Endothelial cell of umbilical vein (primary cell): ENCODE measurements at regions not wholly inside any gene's neighbourhood (a gene's known extent, or its start where the extent isn't known, plus 50 kb on each side); places are given as distances from the start of the nearest gene placed in this dataset.

Experiments used
- BruUV-seq: library from RNA; stranded (reverse); fragments of 400-500 nt; replicated peaks from 2 replicates; lab custom pipeline; 2021; lab: Mats Ljungman, UMichigan
- CTCF ChIA-PET: fragments of 300-600, 350-600 bp; sonication (Branson Sonifier 250); formaldehyde crosslinking; loops from one replicate; lab custom pipeline; 2021; ENCODE audit warnings: antibody characterized with exemption, inconsistent platforms; lab: Charles Lee
- POLR2A ChIA-PET: fragments of 300-600, 350-600 bp; sonication (Branson Sonifier 250); formaldehyde crosslinking; loops from one replicate; lab custom pipeline; 2021; ENCODE audit warnings: antibody characterized with exemption, inconsistent platforms; lab: Charles Lee
- DNase-seq: peaks from one replicate; pipeline ENCODE4 v3.0.0-alpha.2; 2011; ENCODE audit warnings: low read depth, low spot score
- FAIRE-seq: peaks from 2 replicates; lab custom pipeline; 2011; peaks lifted over from hg19 to GRCh38; lab: Jason Lieb, UNC
- H2AFZ ChIP-seq: 2 replicates; pipeline ENCODE4 v1.6.0; 2012; ENCODE audit warnings: low read depth, low read length, control low read depth, inconsistent platforms
- H3K27ac ChIP-seq: 2 replicates; pipeline ENCODE4 v1.5.1; 2011; ENCODE audit warnings: low read depth, mild to moderate bottlenecking, control low read depth, low read length, moderate library complexity; ENCODE audit not compliant: insufficient read depth
- H3K27me3 ChIP-seq, 2 experiments: 2 replicates each; pipeline versions ENCODE4 v1.6.0 to v1.6.1; 2011; ENCODE audit warnings: low read length in 2 of 2, mixed read lengths in 1 of 2; ENCODE audit not compliant: control insufficient read depth in 2 of 2, insufficient read depth in 2 of 2
- H3K36me3 ChIP-seq, 2 experiments: 2 replicates in 1 of 2; 3 replicates in 1 of 2; pipeline ENCODE4 v1.5.1; 2011; ENCODE audit warnings: low read length in 2 of 2, mild to moderate bottlenecking in 1 of 2, moderate library complexity in 1 of 2; ENCODE audit not compliant: control insufficient read depth in 2 of 2, insufficient read depth in 2 of 2; ENCODE audit errors: extremely low read depth in 1 of 2
- H3K4me1 ChIP-seq: 3 replicates; pipeline ENCODE4 v1.5.1; 2011; ENCODE audit warnings: mild to moderate bottlenecking, low read length; ENCODE audit not compliant: control insufficient read depth, insufficient read depth; ENCODE audit errors: extremely low read depth
- H3K4me2 ChIP-seq: 2 replicates; pipeline ENCODE4 v1.6.1; 2011; ENCODE audit warnings: low read length, control low read depth, mixed read lengths; ENCODE audit not compliant: insufficient read depth
- H3K4me3 ChIP-seq, 3 experiments: fragments of 200-600 bp in 1 of 3; sonication (generic), shearing (Covaris generic) in 1 of 3; replicated peaks in 1 of 3; 2 replicates each; pipeline ENCODE4 v1.5.1; 2011 to 2016; ENCODE audit warnings: control low read depth in 3 of 3, low read length in 3 of 3, mild to moderate bottlenecking in 2 of 3, inconsistent platforms in 1 of 3, low read depth in 1 of 3, moderate library complexity in 1 of 3; ENCODE audit not compliant: insufficient read depth in 1 of 3
- H3K79me2 ChIP-seq: 2 replicates; pipeline ENCODE4 v1.6.0; 2012; ENCODE audit warnings: low read length, inconsistent platforms; ENCODE audit not compliant: control insufficient read depth, insufficient read depth
- H3K9ac ChIP-seq: replicated peaks from 2 replicates; pipeline ENCODE3; 2011; ENCODE audit warnings: low read length, control low read depth; ENCODE audit not compliant: insufficient read depth; ENCODE audit errors: extremely low read depth
- H3K9me1 ChIP-seq: replicated peaks from 3 replicates; pipeline ENCODE4 v1.6.0; 2011; ENCODE audit warnings: mild to moderate bottlenecking, low read length; ENCODE audit not compliant: control insufficient read depth, insufficient read depth; ENCODE audit errors: extremely low read depth
- H3K9me3 ChIP-seq: replicated peaks from 2 replicates; pipeline ENCODE4 v1.5.1; 2012; ENCODE audit warnings: low read length, inconsistent platforms; ENCODE audit not compliant: control insufficient read depth, insufficient read depth
- H4K20me1 ChIP-seq: replicated peaks from 2 replicates; pipeline ENCODE3; 2011; ENCODE audit warnings: mild to moderate bottlenecking, low read length; ENCODE audit not compliant: control insufficient read depth, insufficient read depth; ENCODE audit errors: extremely low read depth
- CTCF ChIP-seq, 2 donors: IDR thresholded peaks; 1 replicate in 1 of 2; 2 replicates in 1 of 2; pipeline ENCODE4 v1.5.1; 2011; ENCODE audit warnings: low read length in 2 of 2, mild to moderate bottlenecking in 2 of 2, moderate library complexity in 2 of 2, control low read depth in 1 of 2, inconsistent platforms in 1 of 2, low read depth in 1 of 2; ENCODE audit not compliant: insufficient read depth in 1 of 2; ENCODE audit errors: extremely low read depth in 1 of 2
- EZH2 ChIP-seq: IDR thresholded peaks from 2 replicates; pipeline ENCODE4 v1.6.1; 2012; ENCODE audit warnings: borderline replicate concordance, low read depth, mild to moderate bottlenecking, moderate library complexity, low read length, inconsistent platforms; ENCODE audit not compliant: severe bottlenecking
- FOS ChIP-seq: IDR thresholded peaks from 2 replicates; pipeline ENCODE4 v1.6.1; 2011; ENCODE audit warnings: mild to moderate bottlenecking, low read length, moderate library complexity, borderline replicate concordance; ENCODE audit not compliant: insufficient read depth
- GATA2 ChIP-seq: IDR thresholded peaks from 2 replicates; pipeline ENCODE4 v1.7.0; 2011; ENCODE audit warnings: low read depth, mild to moderate bottlenecking, moderate library complexity, mixed read lengths, low read length; ENCODE audit not compliant: insufficient read length, insufficient read depth
- JUN ChIP-seq: IDR thresholded peaks from 2 replicates; pipeline ENCODE4 v1.6.1; 2011; ENCODE audit warnings: borderline replicate concordance, low read depth; ENCODE audit not compliant: insufficient read length, insufficient read depth
- MAX ChIP-seq: IDR thresholded peaks from 2 replicates; pipeline ENCODE4 v1.6.1; 2011; ENCODE audit not compliant: insufficient read depth, insufficient read length
- MYC ChIP-seq: IDR thresholded peaks from one replicate; pipeline ENCODE4 v1.6.1; 2011; ENCODE audit warnings: mild to moderate bottlenecking, low read depth, low read length
- POLR2A ChIP-seq: IDR thresholded peaks from 2 replicates; pipeline ENCODE4 v1.6.1; 2012; ENCODE audit warnings: low read depth, mild to moderate bottlenecking, control low read depth, low read length
- POLR2AphosphoS5 ChIP-seq: IDR thresholded peaks from 2 replicates; pipeline ENCODE4 v1.6.1; 2012; ENCODE audit warnings: low read depth, mild to moderate bottlenecking, control low read depth, low read length, moderate library complexity; ENCODE audit not compliant: insufficient read depth
- dilution Hi-C: fragments of 300-500 bp; cut with MboI; formaldehyde crosslinking; loops from one replicate; pipeline ENCODE4 v1.15.0; 2019; ENCODE audit warnings: low sequenced_read_pairs; ENCODE audit not compliant: extremely low pct_ligation_motif_present
- intact Hi-C: fragments of 100-400 bp; cut with micrococcal nuclease; formaldehyde crosslinking; loops from one replicate; pipeline ENCODE4 v1.10.0; 2022

- H3K4me3 ChIP-seq: no peak overlapping the region
- H3K36me3 ChIP-seq: no peaks in the 10 kb centered on the region
- FAIRE-seq (no peak), DNase-seq (no peak)
- dilution Hi-C loops (no loop called here), intact Hi-C loops (no loop called here)
- no peak overlapping the region for H3K4me2 ChIP-seq
- H3K9me1 ChIP-seq: no peaks in the 10 kb centered on the region
- no peaks in the 10 kb centered on the region for H4K20me1 ChIP-seq
- no peak overlapping the region for H3K27ac ChIP-seq
- no peaks in the 10 kb centered on the region for H3K79me2 ChIP-seq
- ChIA-PET CTCF (no interaction called here), POLR2A (no interaction called here)
- H3K9me3 ChIP-seq: no peaks in the 10 kb centered on the region
- BruUV-seq: no TSS peak
- no peaks in the 10 kb centered on the region for H3K27me3 ChIP-seq
- no peaks in the 10 kb centered on the region for H3K4me1 ChIP-seq
- H3K9ac ChIP-seq: no peak overlapping the region
- TF ChIP-seq GATA2 (no peak), FOS (no peak), POLR2AphosphoS5 (no peak), JUN (no peak), POLR2A (no peak), MYC (no peak), MAX (no peak), CTCF (IDR thresholded peaks at IDR 0.05; ENCODE audit: extremely low read depth in 1 of 2, insufficient read depth in 1 of 2, low read depth in 1 of 2, low read length in 2 of 2) (no peak), EZH2 (no peak)
- no peak overlapping the region for H2AFZ ChIP-seq
Measured at GRCh38 chr2:65845442-65846182, 413.2 kb upstream of the SPRED2 start.
